AG08395 (cell line): ENCODE measurements at regions not wholly inside any gene's neighbourhood (a gene's known extent, or its start where the extent isn't known, plus 50 kb on each side); places are given as distances from the start of the nearest gene placed in this dataset.

Experiments used
- DNase-seq: peaks from one replicate; pipeline ENCODE4 v3.0.0; 2012; ENCODE audit warnings: mixed read lengths, low spot score

DNA sequence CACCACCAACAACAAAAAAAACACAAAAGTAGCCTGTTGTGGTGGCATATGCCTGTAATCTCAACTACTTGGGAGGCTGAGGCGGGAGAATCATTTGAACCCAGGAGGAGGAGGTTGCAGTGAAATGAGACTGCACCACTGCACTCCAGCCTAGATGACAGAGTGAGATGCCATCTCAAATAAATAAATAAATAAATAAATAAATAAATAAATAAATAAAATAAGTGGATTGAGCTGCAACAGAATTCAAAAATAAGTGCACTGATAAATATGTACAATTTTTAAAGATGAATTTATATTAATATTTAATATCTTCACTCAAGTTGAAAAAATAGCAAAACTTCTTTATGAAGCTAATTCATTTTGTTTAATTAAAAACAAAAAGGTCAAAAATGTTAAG lies 259.6 kb downstream of the IRX2 start:
- no peak for DNase-seq

DNA sequence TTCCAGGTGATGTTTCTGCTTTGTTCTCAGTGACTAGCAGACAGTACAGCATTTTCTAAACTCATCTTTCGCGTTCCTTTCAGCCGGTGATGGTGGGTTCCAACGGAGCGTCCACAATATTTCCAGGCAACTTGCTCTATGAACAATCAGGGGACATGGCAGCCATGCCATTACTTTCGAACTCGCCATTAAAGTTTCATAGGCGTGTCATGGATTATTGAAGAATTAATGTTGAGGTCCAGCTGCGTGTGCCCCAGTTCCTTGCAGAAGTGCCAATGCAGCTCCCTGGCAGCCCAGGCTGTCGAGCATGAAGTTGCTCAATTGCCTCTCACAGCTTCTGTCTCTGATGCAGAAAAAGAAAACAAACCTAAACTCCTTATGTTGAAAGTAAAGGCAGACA lies 262.2 kb downstream of the IRX2 start:
- DNase-seq = no peak

DNA sequence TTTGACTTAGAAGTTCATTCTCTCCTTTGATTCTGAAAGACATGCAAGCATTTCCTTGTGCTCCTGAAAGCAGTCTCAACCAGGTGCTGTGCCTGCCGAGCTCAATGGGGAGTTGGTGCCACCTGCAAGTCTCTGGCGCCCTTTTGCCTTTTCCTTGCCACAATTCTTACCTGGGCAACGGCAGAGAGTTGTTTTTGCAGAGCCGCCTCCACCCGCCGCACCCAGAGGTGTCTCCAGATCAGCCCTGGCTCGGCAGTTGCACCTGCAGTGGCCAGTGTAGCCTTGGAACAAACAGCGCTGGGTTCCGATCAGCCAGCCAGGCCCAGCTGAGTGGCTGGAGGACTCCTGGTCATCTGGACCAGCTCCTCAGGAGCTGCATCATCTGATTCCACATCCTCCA lies 262.9 kb downstream of the IRX2 start:
- no peak for DNase-seq

DNA sequence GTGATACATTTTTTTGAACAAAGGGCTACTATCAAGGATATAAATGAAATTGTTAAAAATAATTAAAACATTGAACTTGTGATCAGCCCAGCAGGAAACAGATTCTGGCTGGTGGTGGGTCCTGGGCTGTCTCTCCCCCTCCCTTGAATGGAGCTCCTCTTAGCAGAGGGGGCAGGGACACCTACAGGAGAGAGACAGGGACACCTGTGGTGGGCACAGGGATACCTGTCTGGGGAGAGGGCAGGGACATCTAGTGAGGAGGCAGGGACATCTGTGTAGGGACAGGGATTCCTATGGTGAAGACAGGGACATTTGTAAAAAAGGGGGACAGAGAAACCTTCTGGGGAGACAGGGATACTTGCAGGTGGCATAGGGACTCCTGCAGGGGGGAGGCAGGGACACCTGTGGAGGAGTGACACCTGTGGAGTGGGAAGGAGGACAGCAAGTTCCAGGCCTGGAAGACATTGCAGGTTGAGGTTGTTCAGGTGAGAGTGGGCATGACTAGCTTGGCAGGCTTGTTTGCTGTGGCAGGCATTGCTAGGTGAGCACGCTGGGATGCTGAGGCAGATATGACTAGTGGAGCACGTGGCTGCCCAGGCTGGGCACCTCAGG lies 264.2 kb downstream of the IRX2 start:
- DNase-seq = no peak

DNA sequence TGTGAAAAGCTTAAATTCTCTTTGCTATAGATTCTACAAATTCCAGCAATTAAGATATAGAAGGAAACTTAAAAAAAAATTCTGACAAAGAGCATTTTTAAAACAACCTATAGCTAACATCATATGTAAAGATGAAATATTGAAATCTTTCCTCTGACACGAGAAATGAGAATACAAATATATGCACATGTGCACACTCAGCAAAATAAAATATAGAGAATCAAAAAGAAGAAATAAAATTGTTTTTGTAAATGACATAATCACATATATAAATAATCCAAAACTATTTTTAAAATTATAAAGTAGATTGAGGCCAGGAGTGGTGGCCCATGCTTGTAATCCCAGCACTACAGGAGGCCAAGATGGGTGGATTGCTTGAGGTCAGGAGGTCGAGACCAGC lies 265.1 kb downstream of the IRX2 start:
- no peak for DNase-seq

DNA sequence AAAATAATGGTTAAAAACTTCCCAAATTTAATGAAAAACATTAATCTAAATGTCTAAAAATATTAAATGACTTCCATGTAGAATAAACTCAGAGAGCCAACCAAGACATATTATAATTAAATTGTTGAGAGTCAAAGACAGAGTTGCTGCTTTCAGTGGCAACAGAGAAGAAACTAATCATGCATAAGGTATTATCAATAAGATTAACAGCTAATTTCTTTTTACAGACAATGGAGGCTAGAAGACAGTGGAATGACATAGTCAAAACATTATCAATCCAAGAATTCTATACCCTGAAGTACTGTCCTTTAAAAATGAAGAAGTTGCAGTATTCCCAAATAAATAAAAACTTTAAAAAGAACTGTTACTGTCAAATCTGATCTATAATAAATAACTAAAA lies 268.7 kb downstream of the IRX2 start:
- DNase-seq = no peak

DNA sequence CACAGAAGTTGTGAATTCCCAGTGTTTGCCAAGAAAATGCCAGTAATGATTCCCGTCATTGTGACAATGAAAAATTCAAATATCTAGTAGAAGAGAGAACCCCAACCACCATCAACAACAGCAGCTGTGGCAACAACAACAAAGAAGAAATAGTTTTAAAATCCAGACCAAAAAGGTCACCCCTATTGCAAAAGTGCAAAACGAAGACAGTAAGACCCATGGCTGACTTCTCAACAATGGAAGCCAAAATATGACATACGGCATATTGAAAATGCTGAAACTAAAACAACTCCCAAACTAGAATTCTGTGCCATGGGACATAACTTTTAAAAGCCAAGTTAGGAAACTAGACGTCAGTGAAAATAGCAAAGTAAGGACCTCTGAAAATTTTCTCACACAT lies 270.6 kb downstream of the IRX2 start:
- DNase-seq = no peak

DNA sequence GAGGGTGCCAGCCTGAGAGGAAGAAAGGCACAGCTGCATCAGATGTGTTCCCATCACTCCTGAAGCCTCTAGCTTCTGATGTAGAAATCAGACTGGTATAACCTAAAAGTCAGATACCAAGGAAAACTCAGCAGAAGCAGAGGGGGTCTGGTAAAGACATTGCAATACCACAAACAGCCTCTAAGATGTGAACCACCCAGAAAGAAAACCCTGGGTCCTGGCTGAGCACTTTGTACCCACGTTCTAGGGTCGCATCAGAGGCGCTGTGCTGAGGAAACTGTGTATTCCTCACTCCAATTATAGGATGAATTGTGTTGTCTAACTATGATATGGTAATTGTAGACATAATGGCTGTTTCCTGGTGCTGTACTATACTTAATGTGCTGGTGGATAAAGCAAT lies 275.6 kb downstream of the IRX2 start:
- no peak for DNase-seq

DNA sequence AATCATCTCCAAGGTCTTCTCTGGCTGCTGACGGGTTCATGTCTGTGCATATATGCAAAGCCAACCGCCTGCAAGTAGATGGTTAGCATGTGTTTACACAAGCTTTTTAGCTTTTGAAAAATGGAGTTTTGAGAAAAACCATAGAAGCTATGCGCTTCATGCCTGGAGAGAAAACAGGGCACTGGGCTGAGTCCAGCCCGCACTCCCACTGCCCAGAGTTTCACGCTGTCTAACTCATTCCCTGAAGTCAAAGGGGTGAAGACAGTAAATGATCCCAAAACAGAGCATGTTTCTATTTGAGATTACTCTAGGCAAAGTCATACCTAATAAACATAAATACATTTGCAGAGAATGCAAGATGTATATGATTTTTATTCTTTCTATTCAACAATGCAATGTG lies 278.8 kb downstream of the IRX2 start:
- no peak for DNase-seq

DNA sequence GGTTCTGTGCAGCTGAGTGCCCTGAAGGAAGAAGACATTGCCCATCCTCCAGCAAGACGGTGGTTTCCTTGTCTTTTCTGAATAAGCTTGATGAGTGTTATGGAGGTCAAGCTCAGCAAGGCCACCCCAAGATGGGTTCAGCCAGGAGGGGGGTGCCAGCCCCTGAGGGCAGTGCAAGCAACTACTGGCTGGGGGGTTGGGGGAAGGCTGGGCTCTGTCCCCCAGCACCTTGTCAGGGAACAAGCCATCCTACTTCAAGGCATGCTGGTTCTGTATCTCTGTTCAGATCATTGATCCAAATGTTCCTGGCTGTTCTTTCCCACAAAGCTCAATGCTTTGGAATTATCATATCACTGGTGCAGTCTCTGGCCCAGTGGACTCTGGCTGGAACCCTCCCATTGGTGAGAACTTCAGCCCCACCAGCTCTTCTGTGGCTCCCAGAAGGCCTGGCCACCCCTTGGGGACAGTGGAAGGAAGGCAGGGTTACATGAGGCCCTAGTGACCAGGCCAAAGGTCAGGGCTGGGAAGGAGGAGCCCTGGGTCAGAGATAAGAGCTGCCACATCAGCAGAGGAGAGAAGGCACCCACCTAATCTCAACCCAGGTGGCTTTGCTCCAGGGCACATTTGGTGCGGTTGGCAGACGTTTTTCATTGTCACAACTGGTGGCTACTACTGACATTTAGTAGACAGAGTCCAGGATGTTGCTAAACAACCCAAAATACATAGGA lies 280.2 kb downstream of the IRX2 start:
- no peak for DNase-seq

DNA sequence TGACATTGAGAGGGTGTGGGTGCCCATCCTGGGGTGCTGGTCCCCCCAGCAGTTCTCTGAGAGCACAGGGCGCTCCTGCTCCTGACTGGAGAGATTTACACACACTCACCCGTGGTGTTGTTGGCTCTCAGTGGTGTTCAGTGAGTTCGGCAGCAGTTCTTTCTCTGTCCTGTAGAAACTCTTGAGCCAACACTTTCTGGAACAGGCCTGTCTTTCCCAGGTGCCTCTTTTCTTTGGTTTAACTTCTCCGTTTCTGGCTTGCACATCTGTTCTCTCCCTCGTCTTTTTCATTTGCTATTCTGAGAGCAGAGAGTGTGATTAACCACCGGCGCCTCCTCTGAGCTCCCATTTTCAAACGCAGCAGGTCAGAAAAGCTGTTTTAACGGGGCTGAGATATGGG lies 284.5 kb downstream of the IRX2 start:
- DNase-seq = no peak

DNA sequence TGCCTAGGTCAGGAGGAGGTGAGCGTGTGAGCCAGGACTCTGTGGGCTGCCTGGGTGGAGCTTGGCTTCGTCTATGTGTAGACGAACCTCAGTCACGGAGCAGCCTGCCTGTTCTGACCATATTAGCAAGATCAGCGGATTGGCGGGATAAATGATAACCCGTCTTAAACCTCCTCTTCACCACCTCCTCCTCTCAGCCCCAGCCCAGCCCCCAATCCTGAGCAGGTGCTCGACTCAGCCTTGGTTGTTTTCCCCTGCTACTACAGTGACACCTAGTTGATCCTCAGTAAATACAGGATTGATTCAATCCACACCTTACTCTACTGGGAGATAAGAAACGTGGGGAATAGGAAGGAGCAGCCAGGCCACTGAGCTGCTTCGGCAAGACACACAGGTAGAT lies 286.1 kb downstream of the IRX2 start:
- DNase-seq = no peak

DNA sequence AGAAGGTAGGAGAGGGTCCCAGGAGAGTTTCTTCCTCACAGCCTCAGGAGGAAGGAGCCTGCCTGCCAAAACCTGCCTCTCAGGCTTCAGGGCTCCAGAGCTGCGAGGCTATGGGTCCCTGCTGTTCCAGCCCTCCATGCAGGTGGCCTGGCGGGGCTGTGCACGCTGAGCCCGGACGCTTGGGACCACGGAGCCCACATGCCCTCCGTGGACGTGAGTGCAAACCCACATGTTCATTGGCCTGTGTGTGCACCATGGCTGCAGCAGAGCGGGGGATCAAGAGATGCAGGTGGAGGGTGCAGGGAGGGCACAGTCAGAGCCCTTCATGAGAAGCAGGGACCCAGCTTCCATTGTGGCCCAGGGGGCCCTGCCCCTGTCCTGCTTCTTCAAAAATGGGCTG lies 287.3 kb downstream of the IRX2 start:
- DNase-seq = no peak

DNA sequence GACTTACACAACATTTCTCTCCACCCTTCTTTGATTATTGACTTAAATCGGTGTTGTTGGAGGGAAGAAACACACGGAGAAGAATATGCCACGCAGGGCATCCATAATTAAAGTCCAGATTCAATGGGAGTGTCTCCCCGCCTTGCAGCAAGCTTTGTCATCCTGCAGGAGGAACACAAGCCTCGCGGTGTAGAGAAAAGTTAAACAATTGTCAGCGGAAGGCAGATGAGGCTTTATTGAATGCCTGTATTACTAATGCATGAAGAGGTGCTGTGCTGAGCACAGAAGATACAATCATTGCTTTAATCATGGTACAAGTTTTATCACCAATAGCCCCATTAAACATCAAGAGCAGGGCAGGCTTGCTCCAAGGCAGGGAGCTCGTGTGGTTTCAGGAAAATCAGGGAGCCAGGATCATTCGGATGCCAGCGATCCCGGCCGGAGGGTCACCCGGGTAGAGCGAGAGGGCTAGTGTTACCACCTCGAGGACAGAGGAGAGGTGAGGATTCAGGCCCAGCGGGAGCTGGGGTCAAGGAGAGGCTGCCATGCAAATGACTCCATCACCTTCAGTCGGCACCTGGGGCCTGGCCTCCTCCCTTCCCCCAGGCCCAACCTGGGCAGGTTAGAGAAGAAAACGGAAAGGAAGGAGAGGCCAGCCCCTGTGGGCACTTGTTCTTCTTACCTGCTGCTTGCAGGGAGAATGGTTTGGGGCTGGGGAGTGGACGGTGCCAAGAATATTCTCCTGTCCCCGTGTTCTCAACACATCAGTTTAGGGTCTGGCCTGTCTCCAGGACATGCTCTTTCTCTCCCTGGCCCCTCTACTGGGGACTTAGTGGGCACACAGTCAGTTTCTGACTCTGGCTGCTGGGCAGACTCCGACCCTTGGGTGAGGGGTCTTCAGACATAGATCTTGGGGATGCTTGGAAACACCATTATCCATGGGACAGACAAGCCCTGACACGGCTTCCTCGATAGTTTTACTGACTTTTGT lies 289.5 kb downstream of the IRX2 start:
- no peak for DNase-seq

DNA sequence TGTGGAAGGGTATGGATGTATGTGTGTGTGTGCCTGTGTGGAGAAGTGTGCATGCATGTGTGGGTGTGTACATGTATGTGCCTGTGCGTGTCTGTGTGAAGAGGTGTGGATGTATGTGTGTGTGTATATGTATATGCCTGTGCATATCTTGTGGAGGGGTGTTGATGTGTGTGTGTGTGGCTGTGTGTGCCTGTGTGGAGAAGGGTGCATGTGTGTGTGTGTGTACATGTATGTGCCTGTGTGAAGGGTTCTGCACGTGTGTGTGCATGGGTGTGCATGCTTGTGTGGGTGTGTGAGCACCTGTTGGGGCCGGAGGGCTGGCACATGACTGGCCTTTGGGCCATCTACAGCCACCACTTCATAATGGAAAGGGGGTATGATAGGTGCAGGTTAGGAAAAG lies 291.4 kb downstream of the IRX2 start:
- DNase-seq = no peak

DNA sequence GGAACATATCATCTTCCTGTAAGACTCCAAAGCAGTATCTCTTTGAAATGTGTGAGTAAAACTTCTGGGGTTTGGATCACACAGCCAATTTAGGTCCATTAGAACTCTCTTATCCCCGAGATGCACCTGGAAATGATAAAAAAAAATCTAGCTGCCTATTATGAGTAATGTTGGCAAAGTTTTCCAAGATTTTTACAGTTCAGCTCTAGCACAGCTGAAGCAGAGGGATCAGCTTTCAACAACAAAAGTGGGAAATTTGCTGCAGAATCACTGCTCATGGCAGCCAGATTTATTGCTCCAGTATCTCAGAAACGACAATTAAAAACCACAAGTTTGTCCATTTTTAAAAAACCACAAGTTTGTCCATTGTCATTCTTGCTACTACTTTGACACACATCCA lies 292.2 kb downstream of the IRX2 start:
- DNase-seq = no peak

DNA sequence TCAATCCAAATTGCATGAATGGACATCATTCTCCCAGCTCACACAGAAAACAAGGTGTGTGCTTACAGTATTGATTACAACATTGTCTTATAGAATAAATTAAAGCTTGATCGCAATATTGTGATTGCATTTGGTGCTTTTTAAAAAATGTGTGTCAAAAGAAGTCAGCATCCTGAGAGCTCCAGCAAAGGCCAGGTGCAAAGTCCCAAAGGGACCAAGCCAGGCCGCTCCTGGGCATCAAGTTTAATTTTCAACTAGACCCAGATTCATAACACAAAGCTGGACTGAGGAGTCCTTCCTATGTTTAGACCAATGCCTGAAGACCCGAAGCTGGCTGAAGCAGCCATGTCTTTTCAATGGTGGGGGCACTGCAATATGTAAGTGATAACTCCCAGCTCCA lies 295.6 kb downstream of the IRX2 start:
- DNase-seq = no peak

DNA sequence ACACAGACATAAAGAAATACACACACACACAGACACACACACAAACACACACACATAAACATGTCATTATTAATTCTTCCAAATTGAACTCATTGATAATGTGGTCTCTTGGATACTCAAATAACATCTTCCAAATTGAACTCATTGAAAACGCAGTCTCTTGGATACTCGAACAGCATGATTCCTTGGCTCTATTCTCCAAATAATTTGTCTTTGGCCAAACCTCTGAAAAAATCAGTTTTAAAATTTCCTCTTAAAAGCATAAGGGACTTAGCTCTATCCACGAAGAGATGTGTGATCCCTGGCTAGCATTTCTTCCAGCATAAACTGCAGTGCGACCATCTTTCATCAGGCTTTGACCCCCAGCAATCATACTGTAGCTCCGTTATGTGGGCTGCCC lies 296.6 kb downstream of the IRX2 start:
- DNase-seq = no peak

DNA sequence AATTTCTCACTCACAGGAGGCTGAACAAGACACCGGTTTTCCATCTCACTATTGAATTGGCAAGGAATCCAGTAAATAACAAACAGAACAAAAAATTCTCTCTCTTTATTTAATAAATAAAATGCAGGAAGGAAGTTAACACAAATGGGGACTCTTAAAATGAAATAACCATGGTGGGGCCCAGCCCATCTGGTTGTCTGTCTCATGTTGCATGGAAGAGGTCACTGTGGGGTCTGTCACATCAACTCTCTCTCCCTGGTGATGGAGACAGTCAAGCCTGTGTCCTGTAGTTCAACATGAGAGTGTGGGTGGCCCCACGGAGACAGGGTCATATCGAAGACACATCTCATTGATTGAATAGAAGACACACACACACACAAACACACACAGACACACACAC lies 297.7 kb downstream of the IRX2 start:
- DNase-seq = no peak

DNA sequence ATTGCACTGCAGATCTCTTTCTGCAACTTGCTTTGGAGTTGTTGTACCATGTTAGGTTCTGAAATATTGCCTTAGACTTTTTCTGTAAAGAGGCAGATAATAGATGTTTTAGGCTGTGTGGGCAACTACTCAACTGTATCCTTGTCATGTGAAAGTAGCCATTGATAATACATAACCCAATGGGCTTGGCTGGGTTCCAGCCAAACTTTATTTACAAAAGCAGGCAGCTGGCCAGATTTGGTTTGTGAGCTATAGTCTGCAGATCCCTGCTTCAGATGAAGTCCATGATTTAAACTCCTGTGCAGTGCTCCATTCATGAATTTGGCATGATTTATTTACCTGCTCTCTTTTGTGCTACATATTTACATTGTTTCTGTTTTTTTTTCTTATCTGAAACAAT lies 300.4 kb downstream of the IRX2 start:
- DNase-seq = no peak

DNA sequence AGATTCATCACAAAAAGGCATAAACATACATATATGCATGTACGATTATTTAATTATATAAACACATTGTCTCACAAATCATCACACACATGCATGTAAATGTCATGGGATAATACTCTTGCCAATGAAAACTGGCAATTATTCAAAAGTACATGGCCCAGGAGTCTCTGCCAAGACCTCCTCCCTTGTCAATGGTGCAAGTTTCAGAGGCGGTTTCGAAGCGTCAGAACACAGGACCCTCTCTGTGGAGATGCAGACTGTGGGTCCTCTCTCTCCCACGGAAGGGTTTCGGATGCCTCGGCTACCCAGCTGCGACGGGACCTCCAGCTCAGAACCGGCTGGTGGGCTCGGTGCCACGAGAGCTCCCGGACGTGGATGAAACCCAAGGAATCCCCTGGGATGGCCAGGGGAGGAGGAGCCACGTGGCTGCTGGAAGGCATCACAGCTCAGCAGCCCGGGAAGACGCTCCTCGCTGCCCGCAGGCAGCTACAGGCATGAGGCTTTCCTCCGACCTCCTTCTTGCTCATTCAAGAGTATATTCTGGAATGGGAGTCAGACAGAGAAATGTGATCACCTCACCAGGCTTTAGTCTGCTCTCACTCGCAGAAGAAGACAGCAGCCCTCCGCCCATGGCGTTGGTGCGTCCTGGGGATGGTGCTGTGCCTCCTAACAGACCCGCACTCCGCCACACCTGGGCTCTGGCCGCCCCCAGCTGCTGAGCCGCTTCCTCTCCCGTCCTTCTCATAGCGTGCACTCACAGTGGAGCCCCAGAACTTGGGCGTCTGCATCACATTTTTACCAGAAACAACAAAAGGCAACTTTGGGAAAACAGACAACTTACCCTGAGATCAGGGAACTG lies 308.8 kb downstream of the IRX2 start:
- no peak for DNase-seq
